ENCODE measurements at regions not wholly inside any gene's neighbourhood (a gene's known extent, or its start where the extent isn't known, plus 50 kb on each side); places are given as distances from the start of the nearest gene placed in this dataset.

- Histone ChIP-seq H4K91ac (replicated peaks; ENCODE audit: insufficient read length, low read length) (no peak overlapping the region), H2BK15ac (ENCODE audit: low read length) (no peak overlapping the region), H3K56ac (replicated peaks; ENCODE audit: insufficient read length, low read depth, low read length) (no peak overlapping the region), H3K4me1 (replicated peaks in 1 of 4; ENCODE audit: control insufficient read depth in 3 of 4, insufficient read depth in 4 of 4, low read length in 3 of 4) (no peaks in the 10 kb centered on the region), H2AK5ac (ENCODE audit: low read depth, low read length) (no peak overlapping the region), H2BK5ac (ENCODE audit: low read depth, low read length) (no peak overlapping the region), H3K23ac (ENCODE audit: insufficient read length) (no peak overlapping the region), H3K27ac (ENCODE audit: low read depth, low read length) (no peak overlapping the region), H3K4me3 (ENCODE audit: extremely low read depth in 1 of 4, insufficient read depth in 2 of 4, low read depth in 3 of 4, low read length in 4 of 4) (no peak overlapping the region), H4K20me1 (replicated peaks in 1 of 2; ENCODE audit: control insufficient read depth in 1 of 2, insufficient read depth in 2 of 2, low read length in 2 of 2) (no peaks in the 10 kb centered on the region), H2BK120ac (replicated peaks; ENCODE audit: low read depth, low read length) (no peak overlapping the region), H4K8ac (ENCODE audit: extremely low read depth, insufficient read depth, low read length) (no peak overlapping the region), H3K27me3 (replicated peaks in 1 of 4; ENCODE audit: control insufficient read depth in 3 of 4, extremely low read depth in 1 of 4, insufficient read depth in 3 of 4, low read length in 3 of 4) (no peaks in the 10 kb centered on the region), H3K9ac (replicated peaks in 1 of 4; ENCODE audit: extremely low read depth in 1 of 4, low read depth in 3 of 4, low read length in 3 of 4) (no peak overlapping the region), H3K79me1 (ENCODE audit: low read depth, low read length) (no peaks in the 10 kb centered on the region), H3K4me2 (ENCODE audit: insufficient read depth in 1 of 2, low read depth in 2 of 2, low read length in 2 of 2) (no peak overlapping the region), H2AFZ (ENCODE audit: low read length) (no peak overlapping the region), H3K36me3 (ENCODE audit: control insufficient read depth in 2 of 4, insufficient read depth in 4 of 4, low read length in 3 of 4) (no peaks in the 10 kb centered on the region), H3K79me2 (ENCODE audit: control insufficient read depth in 1 of 2, insufficient read depth in 2 of 2, low read length in 2 of 2) (no peaks in the 10 kb centered on the region), H2BK12ac (ENCODE audit: low read depth, low read length) (no peak overlapping the region), H3K14ac (ENCODE audit: insufficient read length) (no peak overlapping the region), H3K9me3 (ENCODE audit: insufficient read depth in 2 of 2, low read depth in 1 of 2, low read length in 1 of 2) (no peaks in the 10 kb centered on the region), H3K23me2 (ENCODE audit: low read depth, low read length) (no peaks in the 10 kb centered on the region), H3K18ac (ENCODE audit: extremely low read depth, low read length) (no peak overlapping the region), H3K4ac (replicated peaks; ENCODE audit: insufficient read length, low read depth, low read length) (no peak overlapping the region), H4K5ac (ENCODE audit: insufficient read length, low read depth, low read length) (no peak overlapping the region), H2BK20ac (ENCODE audit: low read length) (no peak overlapping the region)
- ChIA-PET POLR2A (ENCODE audit: partially characterized antibody) (no interaction called here), CTCF (ENCODE audit: partially characterized antibody) (interaction anchor here (1.0 kb wide), 1 partner anchor 20 kb away, joined by 3 read pairs; no protein-coding TSS in a partner anchor)
- DNase-seq (ENCODE audit: low read depth in 1 of 2, low spot score in 2 of 2), result no peak
- no peak for TF ChIP-seq GTF2F1 (IDR thresholded peaks at IDR 0.05; ENCODE audit: borderline replicate concordance, low read depth, low read length)
- no peak for TF ChIP-seq CBX5 (IDR thresholded peaks at IDR 0.05; ENCODE audit: low read depth, low read length)
- TF ChIP-seq SIRT6 (IDR thresholded peaks at IDR 0.05; ENCODE audit: low read length), result no peak
- TF ChIP-seq TAF7 (optimal IDR thresholded peaks at IDR 0.05; ENCODE audit: borderline replicate concordance, low read depth, low read length), result no peak
- no peak for TF ChIP-seq KDM1A (IDR thresholded peaks at IDR 0.05; ENCODE audit: borderline replicate concordance, low read length)
- no peak for FAIRE-seq
- WGBS, 2 experiments (ENCODE audit: extremely low coverage in 1 of 2, insufficient coverage in 1 of 2, insufficient read length in 1 of 2, insufficient replicate concordance in 2 of 2, low coverage in 1 of 2, low lambda C conversion rate in 2 of 2, missing lambda C conversion rate in 1 of 2), result 85% methylated on average over 2 of the region's 2 CpGs; no CpG with 5 or more reads in 1 of the 2 experiments
Observed at GRCh38 chr4:175234162-175234561, 316.0 kb downstream of the ADAM29 start.

Data from H1 (cell line).